Bronchial epithelial cell (primary cell): ENCODE measurements at regions not wholly inside any gene's neighbourhood (a gene's known extent, or its start where the extent isn't known, plus 50 kb on each side); places are given as distances from the start of the nearest gene placed in this dataset.

ENCODE experiments used
- DNase-seq: peaks from one replicate; pipeline ENCODE4 v3.0.0-alpha.2; 2010; ENCODE audit warnings: low read depth
- FAIRE-seq: peaks from 2 replicates; lab custom pipeline; 2011; peaks lifted over from hg19 to GRCh38; lab: Jason Lieb, UNC
- H3K27me3 ChIP-seq: 2 replicates; pipeline ENCODE4 v1.5.1; 2011; ENCODE audit warnings: low read length; ENCODE audit not compliant: control insufficient read depth, insufficient read depth
- H3K36me3 ChIP-seq: 2 replicates; pipeline ENCODE4 v1.5.1; 2011; ENCODE audit warnings: low read length; ENCODE audit not compliant: control insufficient read depth, insufficient read depth
- H3K4me3 ChIP-seq: 2 replicates; pipeline ENCODE4 v1.5.1; 2011; ENCODE audit warnings: mild to moderate bottlenecking, low read depth, low read length, control low read depth
- CTCF ChIP-seq: IDR thresholded peaks from 2 replicates; pipeline ENCODE4 v1.5.1; 2011; ENCODE audit warnings: mild to moderate bottlenecking, moderate library complexity, low read length, control low read depth, inconsistent platforms; ENCODE audit not compliant: insufficient read depth, severe bottlenecking

DNA sequence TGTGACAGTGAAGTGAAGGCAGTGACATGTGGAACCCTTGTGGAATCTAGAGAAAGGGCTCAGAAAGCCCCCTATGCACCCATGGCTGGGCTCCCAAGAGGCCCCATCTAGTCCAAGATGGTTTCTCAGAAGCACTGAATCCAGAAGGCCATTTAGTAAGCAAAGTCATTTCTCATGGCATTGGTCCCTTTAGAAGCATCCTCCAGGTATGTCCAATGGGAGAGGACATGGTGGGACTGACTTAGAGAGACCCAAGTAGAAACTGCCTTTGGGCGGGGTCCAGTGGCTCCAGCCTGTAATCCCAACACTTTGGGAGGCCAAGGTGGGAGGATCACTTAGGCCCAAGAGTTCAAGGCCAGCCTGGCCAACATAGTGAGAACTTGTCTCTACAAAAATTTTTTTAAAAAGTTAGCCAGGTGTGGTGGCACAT lies 72.5 kb upstream of the RMDN2 start:
- Histone ChIP-seq H3K27me3 (no peaks in the 10 kb centered on the region), H3K4me3 (no peak overlapping the region), H3K36me3 (no peaks in the 10 kb centered on the region)
- TF ChIP-seq CTCF: no peak
- FAIRE-seq (no peak), DNase-seq (no peak)

- FAIRE-seq (peak; percentile 18), DNase-seq (no peak)
- Histone ChIP-seq H3K27me3 (no peaks in the 10 kb centered on the region), H3K4me3 (no peak overlapping the region), H3K36me3 (no peaks in the 10 kb centered on the region)
- TF ChIP-seq CTCF: no peak
Measured at GRCh38 chr2:37854676-37855282, 70.3 kb upstream of the RMDN2 start.

GRCh38 chr2:37855283-37856041 lies 69.6 kb upstream of the RMDN2 start:
- H3K27me3 ChIP-seq: peaks cover 1% of the 10 kb centered on the region
- DNase-seq: no peak
- no peak for FAIRE-seq
- no peaks in the 10 kb centered on the region for H3K36me3 ChIP-seq
- TF ChIP-seq CTCF: no peak
- no peak overlapping the region for H3K4me3 ChIP-seq

DNA sequence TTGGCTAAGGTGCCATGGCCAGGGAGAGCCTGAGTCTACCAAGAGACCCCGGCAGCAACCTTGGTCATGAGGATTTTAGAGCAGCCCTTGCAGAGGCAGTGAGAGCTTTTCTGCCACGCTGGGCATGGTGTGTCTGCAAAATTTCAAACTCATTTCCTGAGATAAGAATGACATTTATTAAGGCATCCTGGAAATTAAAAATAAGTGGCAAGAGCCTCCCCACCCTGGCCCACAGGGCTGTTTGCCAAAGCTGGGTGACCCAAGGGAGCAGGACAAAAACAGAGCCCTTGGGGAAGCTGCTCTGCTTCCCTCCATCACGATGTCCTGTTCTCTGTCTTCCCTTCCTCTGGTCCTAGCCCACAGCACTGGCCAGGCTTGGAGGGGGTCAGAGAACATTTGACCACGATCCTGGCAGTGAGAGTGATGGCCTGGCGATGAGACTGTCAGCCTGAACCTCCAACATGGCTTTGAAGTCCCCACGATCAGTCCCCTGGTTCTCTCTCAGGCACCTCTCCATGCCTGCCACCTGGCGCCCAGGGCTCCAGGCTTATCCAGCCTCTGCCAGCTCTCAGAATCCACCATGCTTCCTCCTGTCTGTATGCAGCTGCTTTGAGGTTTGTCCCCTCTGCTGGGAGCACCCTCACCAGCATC lies 68.9 kb upstream of the RMDN2 start:
- Histone ChIP-seq H3K27me3 (peaks cover 3% of the 10 kb centered on the region), H3K4me3 (no peak overlapping the region), H3K36me3 (no peaks in the 10 kb centered on the region)
- FAIRE-seq (no peak), DNase-seq (no peak)
- no peak for TF ChIP-seq CTCF

GRCh38 chr2:37857575-37858399 lies 67.3 kb upstream of the RMDN2 start:
- FAIRE-seq: no peak
- no peak for TF ChIP-seq CTCF

More at GRCh38 chr2:37857575-37858399, 67.3 kb upstream of the RMDN2 start:
- H3K4me3 ChIP-seq: no peak overlapping the region
- no peaks in the 10 kb centered on the region for H3K36me3 ChIP-seq
- DNase-seq: no peak
- H3K27me3 ChIP-seq: peaks cover 7% of the 10 kb centered on the region
